ENCODE measurements at regions not wholly inside any gene's neighbourhood (a gene's known extent, or its start where the extent isn't known, plus 50 kb on each side); places are given as distances from the start of the nearest gene placed in this dataset.

- Histone ChIP-seq H3K9ac (ENCODE audit: low read length) (no peak overlapping the region), H3K4me3 (ENCODE audit: low read length) (no peak overlapping the region), H3K79me2 (ENCODE audit: low read length) (no peaks in the 10 kb centered on the region), H3K4me1 (ENCODE audit: insufficient read depth, low read length) (peaks cover 6% of the 10 kb centered on the region; the same call in 1 of the 2 replicates), H3K27ac (ENCODE audit: low read length) (no peak overlapping the region), H3K36me3 (ENCODE audit: low read depth, low read length) (no peaks in the 10 kb centered on the region), H4K20me1 (ENCODE audit: low read length) (no peaks in the 10 kb centered on the region), H3K4me2 (ENCODE audit: low read length) (no peak overlapping the region), H3K9me2 (replicated peaks; ENCODE audit: low read length) (no peaks in the 10 kb centered on the region), H3F3A (ENCODE audit: low read length, unreplicated experiment) (no peaks in the 10 kb centered on the region), H3K9me3 (ENCODE audit: low read length) (no peaks in the 10 kb centered on the region), H2AFZ (ENCODE audit: low read length) (no peak overlapping the region), H3K27me3 (ENCODE audit: low read length) (no peaks in the 10 kb centered on the region)
- DNase-seq (no peak), ATAC-seq (no peak)
- BruUV-seq (replicated peaks) = no TSS peak
- CTCF ChIA-PET = no interaction called here
- intact Hi-C loops (cut with micrococcal nuclease) = no loop called here
- POLR2A ChIA-PET (ENCODE audit: unreplicated experiment) = no interaction called here
- TF ChIP-seq EZH2 (IDR thresholded peaks at IDR 0.05; ENCODE audit: low read length, unreplicated experiment) = no peak
- TF ChIP-seq CTCF (conservative IDR thresholded peaks at IDR 0.05; ENCODE audit: low read depth, low read length) = no peak
- TF ChIP-seq EZH2phosphoT487 (IDR thresholded peaks at IDR 0.05; ENCODE audit: borderline replicate concordance, low read length) = no peak
Observed at GRCh38 chr6:146895101-146895771, 296.5 kb downstream of the ADGB start.

DNA sequence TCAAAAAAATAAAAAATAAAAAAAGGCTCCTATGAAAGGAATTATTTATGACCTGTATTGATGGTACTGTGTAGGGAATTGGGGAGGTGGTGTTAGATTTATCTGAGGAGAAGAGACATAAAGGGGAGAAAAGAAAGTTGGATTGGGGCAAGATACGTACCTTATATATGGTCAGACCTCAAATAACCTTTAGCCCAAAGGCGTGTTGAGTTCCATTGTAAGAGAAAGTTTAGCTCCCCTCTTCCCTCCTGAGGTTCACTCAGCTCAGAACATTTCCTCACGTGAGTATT, 296.9 kb downstream of the ADGB start:
- POLR2A ChIA-PET (ENCODE audit: unreplicated experiment) = no interaction called here
- intact Hi-C loops (cut with micrococcal nuclease) = no loop called here

More for the DNA sequence above, 296.9 kb downstream of the ADGB start:
- H3K27me3 ChIP-seq (ENCODE audit: low read length) = no peaks in the 10 kb centered on the region
- no peaks in the 10 kb centered on the region for H4K20me1 ChIP-seq (ENCODE audit: low read length)
- CTCF ChIA-PET = no interaction called here
- no TSS peak for BruUV-seq (replicated peaks)
- H3K27ac ChIP-seq (ENCODE audit: low read length) = no peak overlapping the region
- ATAC-seq (no peak), DNase-seq (no peak)
- no peaks in the 10 kb centered on the region for H3F3A ChIP-seq (ENCODE audit: low read length, unreplicated experiment)
- H3K4me2 ChIP-seq (ENCODE audit: low read length) = no peak overlapping the region
- no peak overlapping the region for H2AFZ ChIP-seq (ENCODE audit: low read length)
- no peaks in the 10 kb centered on the region for H3K9me3 ChIP-seq (ENCODE audit: low read length)
- H3K4me1 ChIP-seq (ENCODE audit: insufficient read depth, low read length) = peaks cover 6% of the 10 kb centered on the region; the same call in 1 of the 2 replicates
- H3K36me3 ChIP-seq (ENCODE audit: low read depth, low read length) = no peaks in the 10 kb centered on the region
- no peak overlapping the region for H3K9ac ChIP-seq (ENCODE audit: low read length)
- no peaks in the 10 kb centered on the region for H3K79me2 ChIP-seq (ENCODE audit: low read length)
- TF ChIP-seq EZH2 (IDR thresholded peaks at IDR 0.05; ENCODE audit: low read length, unreplicated experiment) = no peak
- no peak for TF ChIP-seq CTCF (conservative IDR thresholded peaks at IDR 0.05; ENCODE audit: low read depth, low read length)
- H3K4me3 ChIP-seq (ENCODE audit: low read length) = no peak overlapping the region
- no peaks in the 10 kb centered on the region for H3K9me2 ChIP-seq (replicated peaks; ENCODE audit: low read length)

Measured in PC-3 (cell line).